H1 (cell line): ENCODE measurements at regions not wholly inside any gene's neighbourhood (a gene's known extent, or its start where the extent isn't known, plus 50 kb on each side); places are given as distances from the start of the nearest gene placed in this dataset.

Experiments
- CTCF ChIA-PET: fragments of 300-600 bp; sonication (Branson Sonifier 250); formaldehyde crosslinking; loops from one replicate; lab custom pipeline; 2021; ENCODE audit not compliant: partially characterized antibody; lab: Charles Lee
- POLR2A ChIA-PET: fragments of 300-600 bp; sonication (Branson Sonifier 250); formaldehyde crosslinking; loops from one replicate; lab custom pipeline; 2021; ENCODE audit warnings: inconsistent platforms; ENCODE audit not compliant: partially characterized antibody; lab: Charles Lee
- DNase-seq, 2 experiments: peaks; one replicate each; pipeline versions ENCODE4 v3.0.0 to v3.0.0-alpha.2; 2010 to 2022; ENCODE audit warnings: low spot score in 2 of 2, low read depth in 1 of 2, mixed read lengths in 1 of 2
- FAIRE-seq: peaks from 2 replicates; lab custom pipeline; 2011; peaks lifted over from hg19 to GRCh38; lab: Jason Lieb, UNC
- H2AFZ ChIP-seq: 2 replicates; pipeline ENCODE4 v1.8.1; 2012; ENCODE audit warnings: low read length, inconsistent platforms
- H2AK5ac ChIP-seq: 2 replicates; pipeline ENCODE4 v1.6.1; 2013; ENCODE audit warnings: low read depth, low read length
- H2BK120ac ChIP-seq: replicated peaks from 2 replicates; pipeline ENCODE3; 2013; ENCODE audit warnings: low read depth, low read length, inconsistent platforms
- H2BK12ac ChIP-seq: 2 replicates; pipeline ENCODE4 v1.6.1; 2013; ENCODE audit warnings: low read depth, low read length
- H2BK15ac ChIP-seq: 2 replicates; pipeline ENCODE4 v1.6.1; 2013; ENCODE audit warnings: low read length
- H2BK20ac ChIP-seq: 2 replicates; pipeline ENCODE4 v1.6.1; 2013; ENCODE audit warnings: low read length
- H2BK5ac ChIP-seq: 2 replicates; pipeline ENCODE4 v1.6.1; 2013; ENCODE audit warnings: low read depth, low read length
- H3K14ac ChIP-seq: 2 replicates; pipeline ENCODE4 v1.6.1; 2013; ENCODE audit warnings: inconsistent platforms; ENCODE audit not compliant: insufficient read length
- H3K18ac ChIP-seq: 2 replicates; pipeline ENCODE4 v1.6.1; 2013; ENCODE audit warnings: low read length; ENCODE audit errors: extremely low read depth
- H3K23ac ChIP-seq: 2 replicates; pipeline ENCODE4 v1.6.1; 2013; ENCODE audit warnings: inconsistent platforms; ENCODE audit not compliant: insufficient read length
- H3K23me2 ChIP-seq: 2 replicates; pipeline ENCODE4 v1.6.1; 2013; ENCODE audit warnings: low read depth, low read length
- H3K27ac ChIP-seq: 2 replicates; pipeline ENCODE4 v1.6.1; 2011; ENCODE audit warnings: low read depth, low read length, inconsistent platforms
- H3K27me3 ChIP-seq, 4 experiments: replicated peaks in 1 of 4; 1 replicate in 1 of 4; 2 replicates in 3 of 4; pipeline versions ENCODE4 v1.6.1 to v1.8.1; 2011 to 2013; ENCODE audit warnings: low read length in 3 of 4, mild to moderate bottlenecking in 3 of 4, inconsistent platforms in 2 of 4, mixed read lengths in 2 of 4, moderate library complexity in 1 of 4; ENCODE audit not compliant: control insufficient read depth in 3 of 4, insufficient read depth in 3 of 4; ENCODE audit errors: extremely low read depth in 1 of 4
- H3K36me3 ChIP-seq, 4 experiments: 2 replicates each; pipeline versions ENCODE4 v1.6.1 to v1.8.1; 2011 to 2013; ENCODE audit warnings: mild to moderate bottlenecking in 4 of 4, low read length in 3 of 4, moderate library complexity in 2 of 4, control low read depth in 1 of 4, inconsistent platforms in 1 of 4; ENCODE audit not compliant: insufficient read depth in 4 of 4, control insufficient read depth in 2 of 4
- H3K4ac ChIP-seq: replicated peaks from 2 replicates; pipeline ENCODE3; 2013; ENCODE audit warnings: low read length, low read depth, mixed read lengths, inconsistent platforms; ENCODE audit not compliant: insufficient read length
- H3K4me1 ChIP-seq, 4 experiments: replicated peaks in 1 of 4; 1 replicate in 1 of 4; 2 replicates in 3 of 4; pipeline versions ENCODE4 v1.6.1 to v1.8.1; 2011 to 2013; ENCODE audit warnings: low read length in 3 of 4, inconsistent platforms in 2 of 4, mixed read lengths in 1 of 4; ENCODE audit not compliant: insufficient read depth in 4 of 4, control insufficient read depth in 3 of 4
- H3K4me2 ChIP-seq, 2 experiments: 2 replicates each; pipeline versions ENCODE4 v1.6.1 to v1.8.1; 2011 to 2013; ENCODE audit warnings: low read depth in 2 of 2, low read length in 2 of 2, control low read depth in 1 of 2, inconsistent platforms in 1 of 2, mild to moderate bottlenecking in 1 of 2; ENCODE audit not compliant: insufficient read depth in 1 of 2
- H3K4me3 ChIP-seq, 4 experiments: fragments of 200-600, 300-600 bp in 1 of 4; sonication (generic), shearing (Covaris generic), sonication (Bioruptor Twin) in 1 of 4; 2 replicates each; pipeline versions ENCODE4 v1.5.1 to v1.8.1; 2011 to 2016; ENCODE audit warnings: low read length in 4 of 4, low read depth in 3 of 4, control low read depth in 2 of 4, inconsistent platforms in 2 of 4, mild to moderate bottlenecking in 2 of 4, mixed read lengths in 1 of 4, moderate library complexity in 1 of 4; ENCODE audit not compliant: insufficient read depth in 2 of 4; ENCODE audit errors: extremely low read depth in 1 of 4
- H3K56ac ChIP-seq: replicated peaks from 2 replicates; pipeline ENCODE3; 2013; ENCODE audit warnings: low read depth, mild to moderate bottlenecking, mixed read lengths, low read length, inconsistent platforms; ENCODE audit not compliant: insufficient read length
- H3K79me1 ChIP-seq: 2 replicates; pipeline ENCODE4 v1.6.1; 2013; ENCODE audit warnings: low read depth, low read length, control low read depth
- H3K79me2 ChIP-seq, 2 experiments: 2 replicates each; pipeline versions ENCODE4 v1.6.1 to v1.8.1; 2012 to 2013; ENCODE audit warnings: low read length in 2 of 2, mild to moderate bottlenecking in 2 of 2, inconsistent platforms in 1 of 2; ENCODE audit not compliant: insufficient read depth in 2 of 2, control insufficient read depth in 1 of 2
- H3K9ac ChIP-seq, 4 experiments: replicated peaks in 1 of 4; 1 replicate in 1 of 4; 2 replicates in 3 of 4; pipeline versions ENCODE4 v1.6.1 to v1.8.1; 2011 to 2013; ENCODE audit warnings: low read depth in 3 of 4, low read length in 3 of 4, control low read depth in 2 of 4, mild to moderate bottlenecking in 2 of 4, moderate library complexity in 2 of 4, inconsistent platforms in 1 of 4; ENCODE audit errors: extremely low read depth in 1 of 4
- H3K9me3 ChIP-seq, 2 experiments: 2 replicates each; pipeline versions ENCODE4 v1.6.1 to v1.8.1; 2012 to 2013; ENCODE audit warnings: mild to moderate bottlenecking in 2 of 2, moderate library complexity in 2 of 2, control low read depth in 1 of 2, inconsistent platforms in 1 of 2, low read depth in 1 of 2, low read length in 1 of 2, mixed read lengths in 1 of 2; ENCODE audit not compliant: insufficient read depth in 2 of 2
- H4K20me1 ChIP-seq, 2 experiments: replicated peaks in 1 of 2; 2 replicates each; pipeline versions ENCODE3 to v1.8.1; 2011 to 2013; ENCODE audit warnings: inconsistent platforms in 2 of 2, low read length in 2 of 2, mild to moderate bottlenecking in 1 of 2; ENCODE audit not compliant: insufficient read depth in 2 of 2, control insufficient read depth in 1 of 2
- H4K5ac ChIP-seq: 2 replicates; pipeline ENCODE4 v1.6.1; 2013; ENCODE audit warnings: low read length, low read depth, mixed read lengths, inconsistent platforms; ENCODE audit not compliant: insufficient read length
- H4K8ac ChIP-seq: 2 replicates; pipeline ENCODE4 v1.8.0; 2013; ENCODE audit warnings: mild to moderate bottlenecking, moderate library complexity, low read length, inconsistent platforms; ENCODE audit not compliant: insufficient read depth; ENCODE audit errors: extremely low read depth
- H4K91ac ChIP-seq: replicated peaks from 2 replicates; pipeline ENCODE3; 2013; ENCODE audit warnings: low read length, mixed read lengths, inconsistent platforms; ENCODE audit not compliant: insufficient read length
- CEBPB ChIP-seq: IDR thresholded peaks from 2 replicates; pipeline ENCODE4 v1.6.1; 2012; ENCODE audit warnings: low read depth, low read length
- EP300 ChIP-seq, 2 experiments: IDR thresholded peaks; 1 replicate in 1 of 2; 2 replicates in 1 of 2; pipeline ENCODE4 v1.6.1; 2011 to 2012; ENCODE audit warnings: low read depth in 2 of 2, low read length in 2 of 2, mild to moderate bottlenecking in 2 of 2, borderline replicate concordance in 1 of 2, inconsistent platforms in 1 of 2, moderate library complexity in 1 of 2
- MAFK ChIP-seq: IDR thresholded peaks from 2 replicates; pipeline ENCODE4 v1.6.1; 2012; ENCODE audit warnings: low read depth, mild to moderate bottlenecking, improper control_type of control experiment, low read length
- RNF2 ChIP-seq: fragments of 200-900, 300-1000 bp; sonication (generic); IDR thresholded peaks from 2 replicates; pipeline ENCODE4 v1.7.1; 2016; ENCODE audit warnings: borderline replicate concordance, low read depth, mild to moderate bottlenecking, antibody characterized with exemption, low read length; ENCODE audit not compliant: poor library complexity, severe bottlenecking; ENCODE audit errors: missing control alignments
- RXRA ChIP-seq: IDR thresholded peaks from 2 replicates; pipeline ENCODE4 v1.6.1; 2011; ENCODE audit warnings: low read depth, mild to moderate bottlenecking, low read length, moderate library complexity; ENCODE audit not compliant: insufficient read depth
- SP1 ChIP-seq: IDR thresholded peaks from 2 replicates; pipeline ENCODE4 v1.6.1; 2011; ENCODE audit warnings: low read depth, low read length
- TAF7 ChIP-seq: optimal IDR thresholded peaks from 2 replicates; pipeline ENCODE3; 2011; ENCODE audit warnings: low read depth, mild to moderate bottlenecking, inconsistent platforms, low read length, moderate library complexity, borderline replicate concordance
- TEAD4 ChIP-seq: IDR thresholded peaks from 2 replicates; pipeline ENCODE4 v1.6.1; 2012; ENCODE audit warnings: low read depth, low read length, inconsistent platforms, mixed read lengths
- WGBS, 2 experiments: shearing (Covaris generic) in 1 of 2; methylation state at CpG; one replicate each; pipeline versions ENCODE4 v1.1.6 to v1.1.7; 2013 to 2015; ENCODE audit warnings: low lambda C conversion rate in 2 of 2, mixed read lengths in 2 of 2, inconsistent platforms in 1 of 2, low coverage in 1 of 2, missing lambda C conversion rate in 1 of 2; ENCODE audit not compliant: insufficient replicate concordance in 2 of 2, insufficient coverage in 1 of 2, insufficient read length in 1 of 2; ENCODE audit errors: extremely low coverage in 1 of 2, missing lambda C conversion rate in 1 of 2; 5-methylcytosine and 5-hydroxymethylcytosine counted together

DNA sequence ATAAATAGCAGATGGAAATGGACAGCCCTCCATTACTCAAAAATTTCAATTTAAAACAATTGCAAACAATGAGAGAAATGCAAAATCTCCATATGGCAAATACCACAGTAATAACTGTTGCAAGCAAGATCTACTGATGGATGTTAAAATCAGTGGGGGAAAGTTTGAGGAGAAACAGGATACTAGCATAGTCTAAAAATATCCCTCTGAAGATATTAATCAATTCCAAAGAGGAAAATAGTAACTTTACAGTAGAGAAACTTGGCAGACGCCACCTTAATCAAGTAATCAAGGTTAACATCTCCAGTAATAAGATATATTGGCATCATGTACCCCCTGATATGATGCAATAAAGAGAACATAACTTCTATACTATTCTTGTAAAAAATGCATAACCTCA, 344.8 kb downstream of the ZNF674 start:
- DNase-seq, result no peak
- Histone ChIP-seq H3K4me3 (no peak overlapping the region), H2AK5ac (no peak overlapping the region), H3K79me1 (no peaks in the 10 kb centered on the region), H3K9ac (no peak overlapping the region), H2BK20ac (no peak overlapping the region), H2BK120ac (no peak overlapping the region), H3K4ac (no peak overlapping the region), H3K36me3 (no peaks in the 10 kb centered on the region), H3K4me2 (no peak overlapping the region), H3K56ac (no peak overlapping the region), H2BK15ac (no peak overlapping the region), H4K20me1 (no peaks in the 10 kb centered on the region), H4K91ac (no peak overlapping the region), H3K14ac (no peak overlapping the region), H4K8ac (no peak overlapping the region), H3K18ac (no peak overlapping the region), H3K27me3 (no peaks in the 10 kb centered on the region), H2BK12ac (no peak overlapping the region), H2AFZ (no peak overlapping the region), H4K5ac (no peak overlapping the region), H2BK5ac (no peak overlapping the region), H3K23ac (no peak overlapping the region), H3K23me2 (no peaks in the 10 kb centered on the region), H3K9me3 (no peaks in the 10 kb centered on the region), H3K4me1 (peaks cover 0 to 6% (median 0%) of the 10 kb centered on the region in 4 experiments; a peak in 3 of 7 replicates), H3K79me2 (no peaks in the 10 kb centered on the region), H3K27ac (no peak overlapping the region)
- ChIA-PET CTCF (no interaction called here), POLR2A (no interaction called here)
- TF ChIP-seq TEAD4, result no peak
- TF ChIP-seq MAFK, result no peak
- TF ChIP-seq RNF2, result no peak
- no peak for TF ChIP-seq TAF7
- no peak for TF ChIP-seq CEBPB
- TF ChIP-seq SP1, result no peak
- no peak for TF ChIP-seq EP300 (IDR thresholded peaks at IDR 0.05; ENCODE audit: borderline replicate concordance in 1 of 2, low read depth in 2 of 2, low read length in 2 of 2)
- no peak for TF ChIP-seq RXRA
- WGBS, 2 experiments, result 100% methylated on average over 1 of the region's 1 CpG; no CpG with 5 or more reads in 1 of the 2 experiments
- no peak for FAIRE-seq
